HL-60 (cell line): ENCODE measurements at regions not wholly inside any gene's neighbourhood (a gene's known extent, or its start where the extent isn't known, plus 50 kb on each side); places are given as distances from the start of the nearest gene placed in this dataset.
"Not testable (repeated sequence)": the region's sequence is repeated elsewhere in the genome, so short reads cannot be mapped to it uniquely, and the experiment has no call there.

Experiments
- POLR2AphosphoS5 ChIP-seq: IDR thresholded peaks from 2 replicates; pipeline ENCODE4 v1.6.1; 2012; ENCODE audit warnings: low read depth
- SPI1 ChIP-seq: IDR thresholded peaks from 2 replicates; pipeline ENCODE4 v1.6.1; 2012; ENCODE audit warnings: low read depth, mild to moderate bottlenecking, borderline replicate concordance
- TF ChIP-seq, protein P1 (sequence below): IDR thresholded peaks from one replicate; pipeline ENCODE4 v1.5.1; 2011; ENCODE audit warnings: low read length, control low read depth, inconsistent platforms; ENCODE audit not compliant: insufficient read depth

DNA sequence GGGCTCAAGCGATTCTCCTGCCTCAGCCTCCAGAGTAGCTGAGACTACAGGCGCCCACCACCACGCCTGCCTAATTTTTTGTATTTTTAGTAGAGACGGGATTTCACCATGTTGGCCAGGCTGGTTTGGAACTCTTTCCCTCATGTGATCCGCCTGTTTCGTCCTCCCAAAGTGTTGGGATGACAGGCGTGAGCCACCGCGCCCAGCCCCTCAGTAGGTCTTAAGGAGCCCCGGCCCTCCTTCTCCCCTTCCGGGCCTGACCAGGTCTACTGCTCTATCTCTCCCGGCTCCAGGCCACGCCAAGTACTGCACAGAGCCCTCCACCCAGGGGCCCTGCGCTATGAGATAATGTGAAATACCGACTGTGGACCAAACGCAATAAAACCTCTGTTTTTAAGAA is 785.5 kb downstream of the FOXD4L5 start:
- TF ChIP-seq, protein P1, sequence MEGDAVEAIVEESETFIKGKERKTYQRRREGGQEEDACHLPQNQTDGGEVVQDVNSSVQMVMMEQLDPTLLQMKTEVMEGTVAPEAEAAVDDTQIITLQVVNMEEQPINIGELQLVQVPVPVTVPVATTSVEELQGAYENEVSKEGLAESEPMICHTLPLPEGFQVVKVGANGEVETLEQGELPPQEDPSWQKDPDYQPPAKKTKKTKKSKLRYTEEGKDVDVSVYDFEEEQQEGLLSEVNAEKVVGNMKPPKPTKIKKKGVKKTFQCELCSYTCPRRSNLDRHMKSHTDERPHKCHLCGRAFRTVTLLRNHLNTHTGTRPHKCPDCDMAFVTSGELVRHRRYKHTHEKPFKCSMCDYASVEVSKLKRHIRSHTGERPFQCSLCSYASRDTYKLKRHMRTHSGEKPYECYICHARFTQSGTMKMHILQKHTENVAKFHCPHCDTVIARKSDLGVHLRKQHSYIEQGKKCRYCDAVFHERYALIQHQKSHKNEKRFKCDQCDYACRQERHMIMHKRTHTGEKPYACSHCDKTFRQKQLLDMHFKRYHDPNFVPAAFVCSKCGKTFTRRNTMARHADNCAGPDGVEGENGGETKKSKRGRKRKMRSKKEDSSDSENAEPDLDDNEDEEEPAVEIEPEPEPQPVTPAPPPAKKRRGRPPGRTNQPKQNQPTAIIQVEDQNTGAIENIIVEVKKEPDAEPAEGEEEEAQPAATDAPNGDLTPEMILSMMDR = not testable (repeated sequence)
- not testable (repeated sequence) for TF ChIP-seq SPI1, POLR2AphosphoS5
